Effector CD4-positive, alpha-beta T cell (primary cell): ENCODE measurements at regions not wholly inside any gene's neighbourhood (a gene's known extent, or its start where the extent isn't known, plus 50 kb on each side); places are given as distances from the start of the nearest gene placed in this dataset.
"Not testable (repeated sequence)": the region's sequence is repeated elsewhere in the genome, so short reads cannot be mapped to it uniquely, and the experiment has no call there.

Experiments
- DNase-seq: peaks from one replicate; pipeline ENCODE4 v3.0.0-alpha.2; 2020

GRCh38 chr7:94176694-94177200, 172.6 kb upstream of the BET1 start:
- no peak for DNase-seq

DNA sequence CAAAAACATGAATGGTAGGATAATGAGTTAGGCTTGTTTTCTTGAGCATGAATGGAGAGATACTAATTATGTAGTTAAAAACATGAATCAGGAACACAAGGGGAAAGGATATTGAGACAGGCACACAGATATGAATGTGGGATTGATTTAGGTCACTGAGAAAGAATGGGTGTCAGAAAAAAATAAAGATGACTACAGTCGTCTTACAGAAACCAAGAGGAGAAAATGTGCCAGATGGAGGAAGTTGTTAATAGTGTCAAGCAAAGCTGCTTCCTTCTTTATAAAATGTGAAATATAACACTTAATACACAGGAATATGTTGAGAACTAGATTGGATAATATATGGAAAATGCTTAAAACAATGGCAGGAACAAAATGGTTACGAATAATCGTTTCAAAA, 173.3 kb upstream of the BET1 start:
- no peak for DNase-seq

DNA sequence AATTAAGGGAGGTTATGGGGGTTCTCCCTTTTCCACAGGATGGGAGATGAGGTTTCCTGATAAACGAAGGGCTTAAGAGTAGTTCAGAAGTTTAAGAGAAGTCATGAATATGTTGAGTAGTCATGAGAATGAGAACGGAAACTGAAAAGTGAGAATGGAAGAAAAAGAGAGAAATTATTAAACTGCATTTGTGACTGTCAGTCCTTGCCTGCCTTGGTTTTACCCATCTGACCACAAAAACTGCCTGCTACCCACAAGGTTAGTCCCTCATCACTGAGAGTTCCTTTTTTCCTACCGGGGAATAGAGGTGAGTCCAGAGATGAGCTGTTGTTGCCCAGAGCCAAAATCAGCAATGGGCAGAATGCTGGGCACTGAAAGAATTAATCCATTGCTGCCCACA, 174.1 kb upstream of the BET1 start:
- DNase-seq = no peak

- DNase-seq = no peak
These were observed 175.3 kb upstream of the BET1 start for GRCh38 chr7:94179466-94179865.

GRCh38 chr7:94182066-94182465, 177.9 kb upstream of the BET1 start:
- DNase-seq = no peak

- no peak for DNase-seq
These were observed 178.6 kb upstream of the BET1 start for GRCh38 chr7:94182721-94183120.

GRCh38 chr7:94183289-94183749, 179.2 kb upstream of the BET1 start:
- no peak for DNase-seq

DNA sequence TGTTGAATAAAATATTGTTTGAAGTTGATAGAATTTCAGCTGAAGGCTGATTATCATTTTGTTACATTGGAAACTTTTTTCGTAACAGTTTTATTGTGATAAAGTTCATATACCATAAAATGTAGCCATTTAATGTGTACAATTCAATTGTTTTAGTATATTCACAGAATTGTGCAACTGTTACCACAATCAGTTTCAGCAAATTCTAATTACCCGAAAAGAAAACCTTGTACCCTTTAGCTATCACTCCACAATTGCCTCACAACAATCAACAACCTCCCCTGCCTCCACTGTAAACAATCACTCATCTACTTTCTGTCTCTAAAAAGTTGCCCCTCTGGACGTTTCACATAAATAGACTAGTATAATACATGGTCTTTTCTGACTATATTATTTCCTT, 179.7 kb upstream of the BET1 start:
- no peak for DNase-seq

DNA sequence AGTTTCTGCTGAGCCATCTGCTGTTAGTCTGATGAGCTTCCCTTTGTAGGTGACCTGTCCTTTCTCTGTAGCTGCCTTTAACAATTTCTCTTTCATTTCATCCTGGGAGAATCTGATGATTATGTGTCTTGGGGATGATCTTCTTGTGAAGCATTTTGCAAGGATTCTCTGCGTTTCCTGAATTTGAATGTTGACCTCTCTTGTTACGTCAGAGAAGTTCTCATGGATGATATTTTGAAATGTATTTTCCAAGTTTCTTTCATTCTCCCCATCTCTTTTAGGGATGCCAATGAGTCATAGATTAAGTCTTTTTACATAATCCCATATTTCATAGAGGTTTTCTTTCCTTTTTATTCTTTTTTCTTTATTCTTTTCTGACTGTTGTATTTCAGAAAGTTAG, 184.2 kb upstream of the BET1 start:
- DNase-seq = no peak

- DNase-seq = no peak
These were observed 186.5 kb upstream of the BET1 start for GRCh38 chr7:94190599-94191061.

GRCh38 chr7:94194426-94194825, 190.3 kb upstream of the BET1 start:
- not testable (repeated sequence) for DNase-seq

DNA sequence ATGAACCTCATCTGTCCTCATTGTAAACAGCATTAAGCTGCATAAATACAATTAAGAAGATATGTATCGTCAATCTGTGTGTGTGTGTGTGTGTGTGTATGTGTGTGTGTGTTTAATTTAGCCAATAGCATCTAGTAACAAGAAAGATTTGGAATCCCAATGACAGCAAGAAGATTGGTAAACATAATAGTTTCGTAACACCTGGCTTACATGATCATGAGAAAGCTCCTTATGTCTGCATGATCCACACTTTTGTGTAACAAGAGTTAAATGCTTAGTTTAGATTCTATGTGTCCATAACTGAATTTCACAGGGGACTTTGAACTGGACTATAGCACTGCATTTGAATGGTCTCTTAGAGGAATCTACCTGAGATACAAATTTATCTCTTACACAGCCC, 191.0 kb upstream of the BET1 start:
- no peak for DNase-seq

DNA sequence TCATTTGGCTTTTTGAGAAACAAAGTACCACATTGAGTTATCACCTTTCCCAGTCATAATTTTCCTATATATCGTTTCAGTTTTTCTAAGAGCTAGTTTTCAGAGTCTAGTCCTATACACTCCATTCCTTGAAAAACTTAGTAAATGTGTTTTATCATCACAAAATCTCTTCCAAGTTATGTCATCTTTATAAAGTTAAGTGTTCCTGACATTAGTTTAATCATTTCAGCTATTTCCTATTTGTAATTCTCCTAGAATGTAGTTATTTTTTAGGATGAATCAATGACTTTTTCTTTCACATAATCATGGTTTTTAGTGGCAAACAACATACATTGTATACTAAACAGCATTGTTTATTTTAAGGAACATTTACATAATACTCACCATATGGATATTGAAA, 191.7 kb upstream of the BET1 start:
- no peak for DNase-seq

DNA sequence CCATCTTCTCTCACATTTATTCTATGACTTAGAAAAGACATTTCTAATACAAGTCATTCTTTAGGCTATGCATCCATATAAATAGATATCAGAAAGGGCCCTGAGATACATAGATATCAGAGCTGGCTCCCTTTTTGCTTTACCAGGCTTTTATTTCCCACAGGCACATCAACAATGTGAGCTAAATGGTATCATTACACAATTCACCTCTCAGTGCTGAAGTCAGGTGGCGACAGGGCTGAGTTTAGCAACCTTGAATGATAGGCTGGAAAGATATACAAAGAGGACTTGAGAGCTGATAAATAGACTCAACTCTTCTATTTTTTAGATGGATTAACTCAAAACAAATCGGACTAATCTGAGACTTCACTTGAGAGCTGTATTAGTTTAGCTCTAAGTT, 189.2 kb upstream of the COL1A2 start:
- no peak for DNase-seq

GRCh38 chr7:94206295-94206694, 188.4 kb upstream of the COL1A2 start:
- DNase-seq = no peak

DNA sequence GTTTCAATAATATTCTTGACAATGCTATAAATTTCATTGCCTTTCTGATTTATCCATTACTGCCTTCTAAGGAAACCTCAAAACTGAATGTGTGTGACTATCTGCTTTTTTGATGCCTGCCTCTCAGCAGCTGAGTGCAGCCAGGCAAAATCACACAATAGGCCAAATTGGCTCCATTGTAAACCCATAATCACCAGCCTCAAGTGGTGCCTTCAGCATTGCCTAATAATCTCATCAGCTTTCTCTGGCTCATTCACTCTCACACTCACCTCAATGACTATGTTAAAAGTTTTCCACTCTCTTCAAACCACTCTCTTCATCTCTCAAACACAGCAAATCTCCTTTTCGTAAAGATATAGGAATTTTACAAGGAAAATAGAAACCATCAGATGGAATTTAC, 182.5 kb upstream of the COL1A2 start:
- DNase-seq = no peak

- no peak for DNase-seq
These were observed 177.7 kb upstream of the COL1A2 start for GRCh38 chr7:94216944-94217461.

DNA sequence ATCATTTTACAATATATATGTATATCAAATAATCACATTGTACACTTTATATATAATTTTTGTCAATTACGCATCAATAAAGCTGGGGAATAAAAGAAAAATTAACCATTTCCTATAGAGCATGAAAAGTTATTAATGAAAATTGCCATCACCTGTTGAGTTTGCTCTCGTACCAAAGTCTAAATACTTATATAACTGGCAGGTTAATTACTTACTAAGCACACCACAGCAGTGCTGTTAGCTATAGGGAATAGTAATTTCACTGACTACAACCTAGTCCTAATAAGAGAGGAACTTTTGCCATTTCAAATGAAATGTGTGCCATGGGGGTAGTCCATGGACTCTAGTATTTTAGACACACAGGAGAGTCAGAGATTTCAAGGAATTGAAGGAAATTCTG, 176.9 kb upstream of the COL1A2 start:
- DNase-seq = no peak

- DNase-seq = no peak
These were observed 172.2 kb upstream of the COL1A2 start for GRCh38 chr7:94222516-94222915.

DNA sequence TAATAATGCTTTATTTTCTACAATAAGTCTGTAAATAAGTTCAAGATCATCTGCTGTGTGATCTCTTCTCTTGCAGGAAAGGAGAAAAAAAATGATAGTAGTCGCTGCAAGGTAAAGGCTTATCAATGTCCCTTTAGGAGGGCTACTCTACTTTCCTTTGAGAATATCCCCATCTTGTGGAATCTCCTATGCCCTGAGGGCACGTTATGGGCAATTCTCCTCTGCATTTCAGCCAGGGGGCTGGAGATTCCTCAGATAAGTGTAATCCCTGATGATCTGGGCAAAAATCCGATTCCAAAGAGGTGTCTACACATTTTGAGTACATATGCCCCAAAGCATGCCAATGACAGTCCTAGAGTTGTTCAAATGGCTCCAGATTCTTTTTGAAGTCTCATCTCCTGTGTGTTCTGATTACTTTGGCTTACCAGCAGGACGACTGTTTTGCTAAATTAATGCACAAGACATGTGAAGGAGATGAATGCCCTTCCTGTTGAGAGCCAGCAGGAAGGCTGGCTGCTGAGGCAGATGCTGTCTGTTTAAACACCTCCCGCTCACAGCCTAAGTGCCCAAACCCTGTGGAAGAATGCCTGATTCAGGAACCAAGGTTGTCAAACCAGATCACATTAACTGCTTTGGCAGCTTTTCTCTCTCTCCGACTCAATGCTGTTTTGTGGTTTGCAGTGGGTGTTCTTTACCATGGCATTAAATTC, 171.2 kb upstream of the COL1A2 start:
- DNase-seq = no peak

- DNase-seq = no peak
These were observed 166.5 kb upstream of the COL1A2 start for GRCh38 chr7:94228223-94228622.

- no peak for DNase-seq
These were observed 166.0 kb upstream of the COL1A2 start for GRCh38 chr7:94228678-94229077.

DNA sequence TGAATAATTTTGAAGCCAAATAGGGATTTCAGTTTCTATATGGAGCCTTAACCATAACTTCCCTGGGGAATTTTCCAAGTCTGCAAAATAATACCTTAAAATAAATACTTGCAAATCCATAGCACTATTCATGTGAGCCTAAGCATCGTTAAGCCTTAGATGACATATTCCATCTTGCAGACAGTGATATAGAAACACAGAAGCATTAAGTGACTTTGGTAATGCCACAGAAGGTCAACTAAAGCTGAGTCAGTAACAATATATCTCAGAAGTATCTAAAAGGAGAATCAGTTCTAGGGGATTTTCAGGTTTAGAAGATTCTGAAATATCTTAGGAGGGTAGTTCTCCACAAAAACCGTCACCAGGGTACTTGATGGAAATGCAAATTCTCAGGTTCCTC, 163.4 kb upstream of the COL1A2 start:
- no peak for DNase-seq

DNA sequence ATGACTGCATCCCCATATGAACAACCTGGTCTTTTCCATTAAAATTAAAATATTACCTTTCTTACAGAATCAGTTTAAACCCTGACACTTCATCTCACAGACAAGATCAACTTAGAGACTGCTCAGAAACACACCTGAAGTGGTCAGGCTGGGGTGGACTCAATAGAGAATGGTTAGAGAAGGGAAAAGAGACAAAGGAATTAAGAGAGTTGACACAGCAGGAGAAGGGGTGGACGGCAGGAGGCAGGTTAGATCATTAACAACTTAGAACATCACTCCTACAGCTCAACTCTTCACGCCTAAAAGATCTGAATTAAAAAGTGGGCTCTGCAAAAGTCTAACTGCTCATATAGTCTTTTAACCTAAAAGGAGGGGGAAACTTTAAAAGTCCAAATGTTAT, 157.7 kb upstream of the COL1A2 start:
- no peak for DNase-seq

- DNase-seq = no peak
These were observed 157.3 kb upstream of the COL1A2 start for GRCh38 chr7:94237417-94237816.
